NCI-H1092 treated with DMSO at 0.1 percent for 48 hours (cell line): ENCODE measurements at regions not wholly inside any gene's neighbourhood (a gene's known extent, or its start where the extent isn't known, plus 50 kb on each side); places are given as distances from the start of the nearest gene placed in this dataset.

Experiments used
- DNase-seq: peaks from one replicate; lab custom pipeline; 2025; lab: John Stamatoyannopoulos, UW

DNA sequence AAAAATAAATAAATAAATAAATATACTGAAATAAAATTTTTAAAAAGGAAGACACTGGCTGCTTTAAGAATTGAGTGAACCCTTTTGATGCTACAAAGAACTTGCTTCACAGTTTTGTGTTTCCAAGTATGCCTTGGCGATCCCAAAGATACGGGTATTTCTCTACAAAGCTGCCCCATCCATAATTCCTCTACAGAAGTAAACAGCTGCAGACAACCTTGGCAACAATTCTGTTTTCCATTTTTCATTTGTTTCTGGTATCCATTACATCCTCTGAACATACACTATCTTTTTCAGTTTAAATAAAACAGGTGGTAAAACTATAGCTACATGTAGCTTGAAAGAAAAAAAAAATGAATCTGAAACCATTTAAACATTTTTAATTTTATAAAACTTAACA lies 552.8 kb upstream of the KLHL29 start:
- DNase-seq: no peak

DNA sequence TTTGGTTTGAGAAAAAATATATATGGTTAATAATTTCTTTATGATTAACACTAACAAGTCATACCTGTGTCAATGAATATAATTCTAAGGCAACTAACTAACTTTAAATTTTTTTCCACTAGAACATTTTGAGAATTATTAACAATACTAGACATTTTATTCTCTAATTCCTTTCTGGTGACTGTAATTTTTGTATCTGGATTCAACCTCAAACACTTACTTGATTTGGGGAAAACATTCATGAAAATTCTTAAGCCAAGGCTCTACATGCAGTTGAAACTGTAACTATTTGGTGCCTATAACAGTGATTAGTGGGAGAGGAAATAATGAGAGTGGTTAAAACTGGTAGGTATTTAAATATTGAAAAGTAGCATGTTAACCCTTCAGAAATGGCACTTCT lies 546.5 kb upstream of the KLHL29 start:
- DNase-seq: no peak

DNA sequence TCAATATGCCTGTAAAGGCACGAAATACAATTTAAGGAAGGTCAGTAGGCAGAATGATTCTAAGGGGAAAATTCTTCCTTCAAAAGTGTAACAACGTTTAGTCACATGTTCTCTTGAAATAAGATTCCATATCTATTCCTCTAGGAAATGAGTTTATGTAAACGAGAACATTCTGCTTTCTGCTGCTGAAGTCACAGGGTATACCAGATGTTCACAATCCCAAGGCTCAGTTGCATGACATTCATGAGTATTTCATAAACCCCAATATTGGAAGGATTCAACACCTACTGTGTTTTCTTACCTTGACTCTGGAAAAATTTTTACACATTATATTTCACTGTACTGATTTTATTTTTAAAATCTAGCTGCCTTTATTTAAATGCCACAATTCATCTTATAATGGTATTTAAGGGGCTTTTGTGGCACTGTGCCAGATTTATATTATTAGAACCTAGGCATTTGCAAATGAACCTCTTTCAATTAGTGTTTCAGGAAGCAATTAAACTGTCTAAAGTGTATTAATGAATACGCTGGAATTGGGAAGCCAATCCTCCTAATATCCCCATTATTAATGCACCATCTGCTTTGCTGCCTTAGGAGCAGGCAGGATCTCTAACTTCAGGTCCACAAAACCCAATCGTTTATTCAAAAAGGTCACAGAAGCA lies 542.6 kb upstream of the KLHL29 start:
- DNase-seq: no peak

DNA sequence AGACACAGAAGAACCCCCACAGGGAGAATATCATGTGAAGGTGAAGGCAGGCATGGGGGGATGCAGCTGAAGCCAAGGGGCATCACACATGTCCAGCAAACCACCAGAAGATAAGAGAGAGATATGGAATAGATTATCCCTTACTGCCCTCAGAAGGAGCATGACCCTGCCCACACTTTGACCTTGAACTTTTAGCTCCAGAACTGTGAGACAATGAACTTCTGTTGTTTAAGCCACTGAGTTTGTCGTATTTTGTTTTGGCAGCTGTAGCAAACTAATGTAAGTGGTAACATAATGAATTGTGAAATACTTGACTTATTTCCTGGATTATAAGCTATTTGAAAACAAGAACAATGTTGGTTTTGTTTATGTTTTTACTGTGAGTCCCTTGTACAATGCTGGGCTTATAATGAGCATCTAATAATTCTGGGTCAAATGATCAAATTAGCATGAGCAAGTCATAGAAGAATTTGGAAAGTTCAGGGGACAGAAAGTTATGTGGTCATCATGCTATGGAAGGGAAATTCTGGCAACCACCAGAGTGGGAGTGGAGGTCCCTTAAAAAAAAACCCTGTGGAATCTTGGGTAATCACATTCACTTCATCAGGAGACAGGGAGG lies 541.0 kb upstream of the KLHL29 start:
- DNase-seq: no peak

DNA sequence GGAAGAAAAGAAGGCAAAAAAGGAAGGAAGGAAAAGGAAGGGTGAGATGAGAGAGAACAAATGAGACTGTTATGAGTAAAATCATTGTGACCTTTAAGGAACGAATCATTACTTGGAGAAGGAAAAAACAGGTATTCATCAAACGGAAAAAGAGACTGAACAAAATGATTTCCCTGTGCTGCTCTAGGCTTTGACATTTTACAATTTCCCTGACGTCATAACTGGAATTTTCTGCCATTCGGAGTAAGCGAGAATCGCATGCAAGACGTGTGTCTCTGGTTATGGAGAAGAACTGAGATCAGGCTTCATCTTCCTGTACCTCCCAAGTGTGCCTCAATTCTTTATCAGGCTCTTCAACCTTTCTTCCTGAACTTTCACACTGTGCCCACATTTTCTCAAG lies 534.7 kb upstream of the KLHL29 start:
- DNase-seq: no peak

DNA sequence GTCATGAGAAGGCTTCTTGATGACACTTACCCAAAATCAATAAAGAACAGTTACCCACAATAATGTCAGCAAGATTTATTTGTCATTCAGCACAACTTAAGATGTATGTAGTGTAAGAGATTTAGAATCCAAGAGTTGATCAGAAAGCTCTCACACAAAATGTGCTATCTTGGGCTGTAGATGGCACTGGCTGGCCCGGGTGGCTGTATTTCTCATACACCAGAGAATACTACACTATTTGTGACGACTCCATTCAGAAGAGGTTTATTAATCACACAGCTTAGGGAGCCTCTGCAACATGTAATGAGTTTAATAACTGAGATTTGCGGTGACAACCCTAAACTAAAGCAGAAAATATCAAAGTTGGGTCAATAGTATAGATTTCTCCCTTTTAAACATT lies 530.4 kb upstream of the KLHL29 start:
- no peak for DNase-seq

DNA sequence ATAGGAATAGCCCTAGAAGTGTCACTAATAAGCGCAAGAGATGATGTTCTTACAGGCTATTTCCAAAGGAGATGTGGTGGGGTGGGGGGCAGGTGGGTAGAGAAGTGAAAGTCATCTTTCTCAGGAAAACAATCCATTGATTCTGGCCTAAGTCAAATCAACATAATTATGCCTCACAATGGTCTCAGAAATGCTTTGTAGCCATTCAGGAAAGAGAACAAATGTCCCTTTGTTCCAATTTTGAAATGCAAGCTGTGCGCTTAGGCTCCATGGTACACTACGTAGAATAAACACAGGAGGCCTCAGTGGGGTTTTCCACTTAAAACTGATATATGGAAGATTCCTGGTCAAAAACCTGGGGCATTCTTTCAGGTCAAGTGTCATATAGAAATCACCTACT lies 529.9 kb upstream of the KLHL29 start:
- no peak for DNase-seq

DNA sequence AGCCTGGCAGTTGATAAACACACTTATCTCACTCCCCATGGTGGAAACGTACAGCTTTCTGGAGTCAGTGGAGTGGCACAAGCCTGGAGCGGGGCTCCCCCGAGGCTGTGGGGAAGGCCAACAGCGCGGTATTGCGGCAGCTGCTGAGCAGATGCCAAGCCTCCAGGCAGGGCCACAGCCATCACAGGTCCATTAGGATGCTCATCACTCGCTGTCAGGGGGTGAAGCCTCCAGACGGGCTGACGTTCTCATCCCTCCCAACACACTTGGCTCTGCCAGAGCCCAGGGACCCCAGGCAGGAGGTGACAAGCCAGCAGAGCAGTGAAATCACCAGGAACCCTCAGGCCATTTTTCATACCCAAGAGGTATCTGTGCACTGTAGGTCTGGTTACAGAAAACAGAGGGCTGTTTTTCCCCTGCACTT lies 529.2 kb upstream of the KLHL29 start:
- DNase-seq: peak; percentile 8

DNA sequence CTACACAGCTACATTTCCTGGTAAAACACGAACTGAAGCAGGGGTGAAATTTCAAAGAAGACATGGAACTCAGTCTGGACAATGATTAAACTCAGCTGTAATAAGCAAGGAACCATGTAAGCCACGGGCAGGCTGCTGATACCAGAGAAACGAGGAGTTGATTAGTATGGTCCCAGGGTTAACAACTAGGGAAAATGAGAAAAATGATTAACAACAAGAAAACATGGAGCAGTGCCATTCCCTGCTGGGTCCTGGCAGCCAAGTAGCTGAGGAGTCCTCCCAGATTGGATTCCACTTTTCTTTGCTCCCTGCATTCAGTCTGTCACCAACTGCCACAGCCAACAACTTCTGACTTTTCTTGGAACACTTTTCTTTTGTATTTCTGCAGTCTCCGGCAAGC lies 517.0 kb upstream of the KLHL29 start:
- no peak for DNase-seq

DNA sequence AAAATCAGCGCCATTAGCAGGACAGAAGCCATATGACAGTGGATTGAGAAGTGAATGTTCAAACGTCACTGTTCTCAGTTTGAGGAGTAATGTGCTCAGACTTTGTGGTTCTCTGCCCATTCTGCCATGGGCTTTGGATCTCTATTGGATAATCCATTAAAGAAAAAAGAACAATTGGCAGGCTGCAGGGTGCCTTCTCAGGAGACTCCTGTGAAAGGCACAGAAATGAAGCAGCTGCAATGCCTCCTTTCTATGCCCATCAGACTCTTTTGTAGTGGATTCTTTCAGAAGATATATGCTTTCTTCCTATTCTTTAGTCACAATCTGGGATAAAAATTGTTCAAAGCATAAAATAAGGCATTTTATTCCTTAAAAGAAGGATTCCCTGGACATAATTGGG lies 506.9 kb upstream of the KLHL29 start:
- DNase-seq: no peak

DNA sequence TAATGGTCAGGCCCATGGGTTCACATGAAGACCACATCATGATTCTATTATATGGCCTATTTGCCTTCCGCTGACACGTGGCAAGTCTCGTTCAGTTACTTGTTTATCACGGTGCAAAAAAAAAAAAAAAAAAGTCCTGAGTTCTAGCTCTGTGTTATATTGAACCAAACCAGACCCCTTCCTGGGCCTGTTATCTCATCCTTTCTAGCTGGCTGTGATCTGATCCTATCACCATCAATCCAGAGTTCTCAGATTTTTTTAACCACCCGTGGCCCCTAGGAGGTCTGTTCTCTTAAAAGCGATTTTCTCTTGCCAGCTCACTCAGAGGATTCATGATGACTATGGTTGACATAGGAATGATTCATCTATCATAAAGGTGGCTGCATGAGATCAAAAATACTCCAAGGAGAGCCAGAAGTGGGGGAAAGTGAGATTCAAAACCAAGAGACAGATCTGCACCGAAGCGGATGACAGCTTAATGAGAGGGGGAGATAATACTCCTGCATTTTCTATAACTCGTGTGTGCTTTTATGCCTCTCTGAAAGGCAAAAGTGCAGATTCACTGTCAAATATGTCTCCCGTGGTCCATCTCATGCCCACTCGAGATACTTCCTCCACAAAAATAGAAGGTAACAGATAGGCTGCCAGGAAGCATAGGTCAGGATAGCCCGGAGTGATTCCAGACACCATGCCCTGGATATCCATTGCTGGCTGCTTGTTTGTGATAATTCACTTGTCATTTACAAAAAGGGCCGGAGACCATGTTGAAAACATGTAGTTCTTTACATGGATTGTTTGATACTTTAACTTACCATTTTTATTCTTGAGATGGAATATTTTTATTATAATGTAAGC lies 505.7 kb upstream of the KLHL29 start:
- no peak for DNase-seq

DNA sequence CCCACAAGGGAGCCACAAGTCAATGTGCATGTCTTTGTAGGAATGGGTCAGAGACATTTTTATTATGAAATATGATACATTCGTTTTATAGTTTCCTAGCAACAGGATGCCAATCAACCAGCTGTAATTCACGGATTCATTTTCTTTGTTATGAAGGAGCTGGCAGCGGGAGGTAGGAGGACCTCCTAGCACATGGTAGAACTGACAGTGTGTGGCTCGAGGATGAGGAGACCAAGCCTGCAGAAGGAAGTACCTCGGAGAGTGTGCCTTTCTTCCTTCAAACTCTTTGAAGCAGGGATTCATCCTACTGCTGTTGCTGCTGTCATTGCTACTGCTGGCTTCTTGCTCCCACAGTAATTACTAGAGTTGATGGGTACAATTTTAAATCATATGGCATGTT lies 504.8 kb upstream of the KLHL29 start:
- DNase-seq: no peak

DNA sequence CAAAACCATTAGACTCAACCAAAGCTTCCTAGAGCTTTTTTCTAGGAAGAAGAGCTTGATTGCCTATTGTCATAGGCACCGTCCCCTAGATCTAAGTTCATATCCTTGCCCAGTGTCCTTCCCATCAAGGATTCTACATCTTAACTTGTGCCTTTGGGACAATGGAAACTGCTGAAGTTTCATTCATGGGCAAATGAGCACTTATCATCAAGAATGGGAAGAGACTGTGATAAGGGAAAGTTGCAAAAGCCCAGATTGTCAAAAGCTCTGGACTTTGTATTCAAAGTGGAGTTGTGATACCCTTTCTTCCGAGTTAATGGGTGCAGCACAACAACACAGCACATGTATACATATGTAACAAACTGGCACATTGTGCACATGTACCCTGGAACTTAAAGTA lies 503.0 kb upstream of the KLHL29 start:
- DNase-seq: no peak

DNA sequence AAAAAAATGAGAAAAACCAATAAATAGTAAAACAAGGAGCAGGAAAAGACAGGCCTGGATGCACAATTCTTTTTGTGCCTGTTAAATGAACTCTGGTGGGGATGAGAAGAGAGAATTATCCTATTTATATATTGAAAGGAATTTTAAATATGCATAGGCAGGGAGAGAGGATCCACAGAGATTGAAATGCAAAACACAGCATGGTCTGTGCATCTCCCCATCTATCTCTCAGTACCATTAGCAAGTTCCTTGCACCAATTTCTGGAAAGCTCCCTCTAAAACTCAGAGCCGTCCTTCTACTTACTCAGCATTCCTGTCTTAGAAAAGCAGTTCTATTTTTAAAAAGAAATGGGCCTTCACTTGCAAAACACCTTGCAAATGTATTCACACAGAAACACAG lies 502.3 kb upstream of the KLHL29 start:
- no peak for DNase-seq

DNA sequence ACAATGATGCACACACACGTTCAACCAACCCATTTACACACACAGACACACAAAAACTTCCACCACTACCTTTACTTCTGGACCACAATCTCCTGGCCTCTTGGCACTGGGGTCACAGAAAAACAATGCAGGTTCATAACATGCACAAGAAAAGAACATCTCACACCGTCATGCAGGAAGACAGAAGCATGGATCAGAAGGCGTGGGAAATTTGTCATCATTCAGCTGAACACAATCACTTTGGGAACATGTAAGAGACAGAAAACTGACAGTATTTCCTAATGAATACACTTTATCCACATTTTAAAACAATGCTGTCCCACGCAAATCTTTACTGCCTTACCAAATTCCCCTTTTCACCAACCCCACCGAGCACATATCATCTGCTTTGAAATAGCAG lies 501.9 kb upstream of the KLHL29 start:
- DNase-seq: no peak

DNA sequence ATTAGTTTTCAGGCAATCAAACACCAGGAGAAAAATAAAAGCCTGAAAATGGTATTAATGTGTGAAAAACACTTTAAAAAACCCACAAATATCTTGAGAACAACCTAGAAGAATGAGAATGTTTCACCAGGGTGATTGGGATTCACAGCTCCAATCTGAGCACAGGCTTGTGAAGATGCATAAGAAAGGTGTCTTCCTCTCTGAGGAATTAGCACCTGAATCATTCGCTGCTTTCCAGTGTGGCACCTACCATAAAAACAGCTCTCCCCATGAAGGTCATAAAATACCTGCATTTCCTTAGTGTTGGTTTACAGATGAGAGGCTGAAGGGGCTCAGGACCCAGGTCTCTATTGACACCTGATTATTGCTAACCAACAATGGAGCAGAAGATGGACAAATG lies 499.7 kb upstream of the KLHL29 start:
- DNase-seq: no peak

DNA sequence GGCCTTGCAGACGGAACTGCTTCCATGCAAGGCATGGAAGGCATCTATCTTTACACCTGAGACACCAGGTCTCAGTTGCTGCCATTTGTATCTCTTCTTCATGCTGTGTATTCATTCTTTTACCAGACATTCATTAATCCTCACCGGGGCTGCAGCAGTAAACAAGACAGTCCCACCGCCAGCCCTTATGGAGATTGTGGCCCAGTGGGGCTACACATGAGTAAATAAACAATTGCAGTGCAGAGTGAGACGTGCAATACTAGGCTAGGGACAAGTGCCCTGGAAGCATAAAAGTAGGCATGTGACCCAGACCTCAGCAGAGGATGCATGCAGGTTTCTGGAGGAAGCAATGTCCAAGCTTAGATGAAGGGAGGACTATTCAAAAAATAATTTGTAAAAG lies 497.6 kb upstream of the KLHL29 start:
- no peak for DNase-seq

DNA sequence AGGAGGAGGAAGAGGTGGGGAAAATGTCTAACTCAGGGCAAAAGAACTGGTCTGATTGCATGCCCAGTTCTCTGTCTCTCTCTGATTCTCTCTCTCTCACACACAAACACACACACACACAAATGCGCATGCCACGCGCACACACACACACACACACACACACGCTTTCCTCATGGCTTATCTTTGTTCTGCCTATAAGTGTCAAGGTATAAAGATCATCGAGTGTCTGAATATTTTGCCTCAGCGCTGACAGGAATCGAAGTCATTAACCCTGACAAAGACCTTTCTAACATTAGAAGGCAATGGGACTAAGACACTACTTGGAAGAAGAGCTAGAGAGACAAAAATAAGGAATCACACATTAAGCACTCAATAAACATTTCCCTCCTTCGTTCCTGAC lies 497.1 kb upstream of the KLHL29 start:
- DNase-seq: no peak

DNA sequence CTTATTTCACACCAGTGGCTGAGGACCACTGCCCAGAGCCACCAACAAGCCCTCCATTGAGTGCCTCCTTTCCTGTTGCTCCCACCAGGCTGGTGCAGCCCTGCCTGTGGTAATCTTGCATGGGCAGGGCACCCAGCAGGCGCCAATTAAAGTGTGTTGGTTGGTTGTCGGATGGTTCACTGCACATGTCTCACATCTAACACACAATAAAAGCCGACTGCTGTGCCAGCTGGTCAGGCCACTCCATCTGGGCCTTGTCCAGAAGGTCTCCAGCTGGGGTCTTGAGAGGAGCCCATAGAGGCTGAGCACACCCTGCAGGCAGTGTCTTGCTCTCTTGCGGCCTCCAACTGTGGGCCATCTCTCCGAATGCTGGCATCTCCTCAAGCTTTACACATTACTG lies 494.8 kb upstream of the KLHL29 start:
- DNase-seq: peak; percentile 7

DNA sequence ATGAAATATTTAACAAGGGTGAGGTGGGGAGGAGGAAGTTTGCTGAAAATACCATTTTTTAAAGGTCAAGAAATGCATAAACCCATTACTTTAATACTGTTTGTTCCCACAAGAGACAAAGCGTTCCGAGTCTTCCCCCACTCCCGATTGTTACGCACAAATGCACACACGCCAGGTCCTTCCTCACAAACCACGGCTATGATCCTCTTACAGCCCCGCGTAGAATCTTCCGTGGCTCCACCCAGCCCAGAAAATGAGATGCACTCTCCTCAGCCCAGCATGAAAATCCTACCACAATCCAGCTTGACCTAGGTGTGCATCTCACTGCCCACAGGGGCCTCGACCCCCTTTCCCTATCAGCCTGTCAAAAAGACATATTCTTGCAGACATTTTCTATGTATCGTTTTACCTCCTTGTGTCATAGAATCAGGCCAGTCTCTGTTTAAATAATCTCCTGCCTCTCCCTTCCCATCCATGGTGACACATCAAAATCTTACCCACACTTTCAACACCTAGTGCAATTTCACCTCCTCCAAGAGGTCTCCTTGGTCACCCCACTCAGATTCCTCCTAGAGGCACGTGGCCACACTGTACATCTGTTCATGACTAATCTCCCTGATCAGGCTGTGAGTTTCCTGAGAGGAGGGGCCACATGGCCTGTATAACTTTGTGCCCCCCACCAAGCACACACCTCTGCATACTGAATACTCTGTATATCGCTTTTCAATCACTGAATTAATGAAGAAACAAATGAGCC lies 491.0 kb upstream of the KLHL29 start:
- no peak for DNase-seq

DNA sequence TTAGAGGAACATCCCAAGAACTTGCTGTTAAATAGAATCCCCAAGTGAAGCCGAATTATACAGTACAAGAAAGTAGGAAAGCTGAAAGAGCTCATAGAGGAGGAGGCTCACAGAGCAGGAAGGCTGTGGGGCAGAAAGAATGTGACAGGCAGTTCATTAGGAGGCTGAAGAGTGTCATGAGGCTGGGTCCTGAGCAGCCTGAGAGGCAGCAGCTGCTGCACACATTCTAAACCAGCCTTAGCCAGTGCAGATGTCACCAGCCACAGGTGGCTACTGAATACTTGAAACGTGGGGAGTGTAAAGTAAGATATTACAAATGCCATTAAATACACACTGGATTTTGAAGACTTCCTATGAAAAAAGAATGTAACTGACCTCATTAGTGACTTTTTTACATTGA lies 490.2 kb upstream of the KLHL29 start:
- DNase-seq: peak; percentile 6

DNA sequence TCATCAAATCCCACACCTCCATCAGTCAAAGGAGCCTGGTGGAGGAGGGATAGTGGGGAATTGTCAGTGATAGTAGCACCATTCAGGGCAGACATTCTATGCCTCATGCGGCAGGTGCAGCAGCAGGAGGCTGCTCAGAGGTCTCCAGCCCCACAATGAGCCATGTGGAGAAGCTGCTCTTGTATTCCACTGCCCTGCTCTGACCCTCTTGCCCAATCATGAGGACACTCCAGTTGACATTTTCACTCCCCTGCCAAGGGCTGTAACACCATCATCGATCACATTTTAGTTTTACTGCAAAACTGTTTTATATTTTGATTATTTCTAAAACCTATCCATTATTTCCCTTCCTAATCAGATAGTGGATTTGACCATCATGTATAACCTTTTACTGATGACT lies 487.6 kb upstream of the KLHL29 start:
- DNase-seq: no peak

DNA sequence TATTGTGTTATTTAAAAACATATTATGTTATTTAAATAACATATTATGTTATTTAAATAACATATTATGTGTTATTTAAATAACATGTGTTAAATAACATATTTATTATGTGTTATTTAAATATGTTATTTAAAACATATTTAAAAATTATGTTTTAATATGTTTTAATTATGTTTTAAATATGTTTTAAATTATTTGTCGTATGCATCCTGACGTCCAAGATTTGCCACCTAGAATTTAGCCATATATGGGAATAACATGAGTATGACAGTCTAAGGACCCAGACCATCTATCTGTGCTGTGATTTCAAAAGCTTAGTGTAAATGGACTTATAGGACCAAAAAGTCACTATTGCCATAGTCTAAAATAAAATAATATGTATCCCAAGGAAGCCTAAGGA lies 484.3 kb upstream of the KLHL29 start:
- DNase-seq: no peak
